Loucy (cell line): ENCODE measurements at regions not wholly inside any gene's neighbourhood (a gene's known extent, or its start where the extent isn't known, plus 50 kb on each side); places are given as distances from the start of the nearest gene placed in this dataset.

ENCODE experiments used
- H2AFZ ChIP-seq: fragments of 200-600 bp; sonication (generic); 2 replicates; pipeline ENCODE4 v1.6.0; 2016; ENCODE audit warnings: antibody characterized with exemption, mild to moderate bottlenecking, low read length, moderate library complexity
- H3F3A ChIP-seq: fragments of 200-600 bp; 2 replicates; pipeline ENCODE4 v1.6.0; 2016; ENCODE audit warnings: antibody characterized with exemption, low read depth, mild to moderate bottlenecking
- H3K27me3 ChIP-seq: fragments of 200-600 bp; sonication (generic); 2 replicates; pipeline ENCODE4 v1.6.1; 2014; ENCODE audit warnings: low read length, mild to moderate bottlenecking; ENCODE audit not compliant: insufficient read depth, poor library complexity, severe bottlenecking
- H3K36me3 ChIP-seq: fragments of 200-600 bp; sonication (generic); 2 replicates; pipeline ENCODE4 v1.6.1; 2016; ENCODE audit warnings: low read length; ENCODE audit not compliant: insufficient read depth
- H3K4me1 ChIP-seq: fragments of 200-600 bp; sonication (generic); 2 replicates; pipeline ENCODE4 v1.5.1; 2014; ENCODE audit warnings: low read length, mild to moderate bottlenecking; ENCODE audit not compliant: insufficient read depth, poor library complexity, severe bottlenecking
- H3K4me2 ChIP-seq: fragments of 200-600 bp; sonication (generic); 2 replicates; pipeline ENCODE4 v1.6.0; 2014; ENCODE audit warnings: antibody characterized with exemption, low read length, low read depth, mild to moderate bottlenecking; ENCODE audit not compliant: poor library complexity, severe bottlenecking
- H3K4me3 ChIP-seq: fragments of 200-600 bp; sonication (generic); 2 replicates; pipeline ENCODE4 v1.5.1; 2014; ENCODE audit warnings: low read length, mild to moderate bottlenecking, mixed read lengths; ENCODE audit not compliant: poor library complexity, severe bottlenecking
- H3K79me2 ChIP-seq: fragments of 200-600 bp; sonication (generic); 2 replicates; pipeline ENCODE4 v1.6.1; 2014; ENCODE audit warnings: low read length; ENCODE audit not compliant: insufficient read depth
- H3K9ac ChIP-seq: fragments of 200-600 bp; sonication (generic); 2 replicates; pipeline ENCODE4 v1.6.0; 2014; ENCODE audit warnings: mild to moderate bottlenecking, low read depth, low read length, moderate library complexity; ENCODE audit not compliant: poor library complexity, severe bottlenecking
- H3K9me2 ChIP-seq: fragments of 200-600 bp; sonication (generic); replicated peaks from 2 replicates; pipeline ENCODE4 v1.6.1; 2016; ENCODE audit warnings: low read depth, low read length, mixed read lengths
- H3K9me3 ChIP-seq: fragments of 200-600 bp; sonication (generic); 2 replicates; pipeline ENCODE4 v1.6.1; 2014; ENCODE audit warnings: mild to moderate bottlenecking, antibody characterized with exemption, low read length, low read depth; ENCODE audit not compliant: insufficient read depth
- H4K20me1 ChIP-seq: fragments of 200-600 bp; sonication (generic); 2 replicates; pipeline ENCODE4 v1.6.0; 2014; ENCODE audit warnings: antibody characterized with exemption, low read length, mild to moderate bottlenecking; ENCODE audit not compliant: insufficient read depth, poor library complexity, severe bottlenecking
- CTCF ChIP-seq: fragments of 200-600 bp; sonication (generic); conservative IDR thresholded peaks from 2 replicates; pipeline ENCODE4 v1.5.1; 2014; ENCODE audit warnings: mild to moderate bottlenecking, antibody characterized with exemption, low read length
- EZH2phosphoT487 ChIP-seq: fragments of 200-600 bp; IDR thresholded peaks from 2 replicates; pipeline ENCODE4 v1.6.1; 2018; ENCODE audit warnings: antibody characterized with exemption, mild to moderate bottlenecking, moderate library complexity, borderline replicate concordance

DNA sequence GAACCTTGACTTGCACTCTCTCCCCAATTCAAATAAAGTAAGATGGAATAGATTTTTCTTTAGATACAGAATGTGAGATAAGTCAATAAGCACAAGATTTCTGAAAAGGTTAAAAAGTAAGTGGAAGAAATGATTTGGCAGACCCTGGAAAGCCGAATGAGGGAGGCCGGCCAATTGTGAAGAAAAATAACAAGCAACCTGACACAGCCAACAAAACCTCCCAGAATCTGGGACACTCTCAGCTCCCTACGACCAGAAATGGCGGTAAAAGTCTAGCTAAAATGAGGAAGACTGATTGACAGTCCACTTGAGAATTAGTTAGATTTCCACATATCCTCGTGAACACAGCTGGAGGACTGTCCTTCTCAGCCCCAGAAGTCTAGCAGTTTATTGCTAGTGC is 85.4 kb downstream of the KLF12 start:
- TF ChIP-seq EZH2phosphoT487 (no peak), CTCF (no peak)
- H3K4me1 ChIP-seq, result peaks cover 23% of the 10 kb centered on the region
- no peak overlapping the region for H3K4me2 ChIP-seq
- H4K20me1 ChIP-seq, result no peaks in the 10 kb centered on the region
- H3K9me3 ChIP-seq, result no peaks in the 10 kb centered on the region
- no peaks in the 10 kb centered on the region for H3K9me2 ChIP-seq
- peaks cover 79% of the 10 kb centered on the region for H3K79me2 ChIP-seq
- H3K9ac ChIP-seq, result no peak overlapping the region
- H3K4me3 ChIP-seq, result no peak overlapping the region
- H3K27me3 ChIP-seq, result no peaks in the 10 kb centered on the region
- no peaks in the 10 kb centered on the region for H3K36me3 ChIP-seq
- no peaks in the 10 kb centered on the region for H3F3A ChIP-seq
- H2AFZ ChIP-seq, result no peak overlapping the region

- Histone ChIP-seq H4K20me1 (no peaks in the 10 kb centered on the region), H3K79me2 (peaks cover 81% of the 10 kb centered on the region), H3K9me3 (no peaks in the 10 kb centered on the region), H2AFZ (no peak overlapping the region), H3K4me2 (no peak overlapping the region), H3K4me3 (no peak overlapping the region), H3K27me3 (no peaks in the 10 kb centered on the region), H3K9me2 (no peaks in the 10 kb centered on the region), H3K9ac (no peak overlapping the region), H3K4me1 (peaks cover 23% of the 10 kb centered on the region), H3K36me3 (no peaks in the 10 kb centered on the region), H3F3A (no peaks in the 10 kb centered on the region)
- TF ChIP-seq EZH2phosphoT487 (no peak), CTCF (no peak)
These were observed 86.1 kb downstream of the KLF12 start for GRCh38 chr13:74047931-74048600.

DNA sequence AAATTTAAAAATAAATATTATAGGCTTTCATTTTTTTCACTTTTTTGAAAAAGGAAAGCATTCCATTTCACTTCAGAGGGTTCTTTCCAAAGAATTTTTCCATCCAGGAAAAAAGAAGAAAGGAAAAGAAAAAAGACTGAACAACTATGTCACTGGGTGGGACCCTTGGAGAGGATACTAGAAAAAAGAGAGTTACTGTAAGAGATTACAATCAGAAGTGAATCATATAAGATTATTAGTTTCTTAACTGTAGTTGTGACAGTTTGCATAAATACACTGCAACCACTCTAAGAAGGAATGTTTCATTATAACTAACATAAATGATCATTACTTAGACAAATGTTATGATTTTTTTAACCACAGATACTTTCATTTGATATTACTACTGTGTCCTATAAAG is 87.8 kb downstream of the KLF12 start:
- Histone ChIP-seq H3K27me3 (no peaks in the 10 kb centered on the region), H3F3A (no peaks in the 10 kb centered on the region), H3K79me2 (peaks cover 71% of the 10 kb centered on the region), H4K20me1 (no peaks in the 10 kb centered on the region), H3K4me3 (no peak overlapping the region), H3K9me3 (no peaks in the 10 kb centered on the region), H3K4me2 (no peak overlapping the region), H2AFZ (no peak overlapping the region), H3K4me1 (peaks cover 26% of the 10 kb centered on the region), H3K36me3 (no peaks in the 10 kb centered on the region), H3K9me2 (no peaks in the 10 kb centered on the region), H3K9ac (no peak overlapping the region)
- TF ChIP-seq CTCF (no peak), EZH2phosphoT487 (no peak)
